ENCODE measurements at regions not wholly inside any gene's neighbourhood (a gene's known extent, or its start where the extent isn't known, plus 50 kb on each side); places are given as distances from the start of the nearest gene placed in this dataset.

- Histone ChIP-seq H3K9me3 (ENCODE audit: control insufficient read depth, low read depth, low read length) (no peaks in the 10 kb centered on the region), H3K9ac (ENCODE audit: control insufficient read depth, extremely low read depth, insufficient read depth, low read length) (no peak overlapping the region), H4K20me1 (ENCODE audit: control insufficient read depth, extremely low read depth, insufficient read depth, low read length) (no peaks in the 10 kb centered on the region), H3K36me3 (ENCODE audit: control insufficient read depth in 2 of 2, extremely low read depth in 1 of 2, insufficient read depth in 2 of 2, low read length in 2 of 2) (no peaks in the 10 kb centered on the region), H3K27ac (ENCODE audit: control insufficient read depth, insufficient read depth, low read length) (no peak overlapping the region), H3K4me1 (ENCODE audit: control insufficient read depth, extremely low read depth, insufficient read depth, low read length) (no peaks in the 10 kb centered on the region), H3K79me2 (ENCODE audit: control insufficient read depth, insufficient read depth, low read length) (no peaks in the 10 kb centered on the region), H3K4me2 (ENCODE audit: control insufficient read depth, extremely low read depth, insufficient read depth, low read depth, low read length) (no peak overlapping the region), H2AFZ (ENCODE audit: control insufficient read depth, low read length) (no peak overlapping the region), H3K9me1 (ENCODE audit: control insufficient read depth, extremely low read depth, insufficient read depth, low read length) (no peaks in the 10 kb centered on the region), H3K4me3 (ENCODE audit: control insufficient read depth in 2 of 3, extremely low read depth in 1 of 3, insufficient read depth in 2 of 3, low read depth in 1 of 3, low read length in 3 of 3) (no peak overlapping the region), H3K27me3 (ENCODE audit: control insufficient read depth, extremely low read depth, insufficient read depth, low read length) (no peaks in the 10 kb centered on the region)
- dilution Hi-C loops (cut with MboI; ENCODE audit: extremely low pct_ligation_motif_present, low sequenced_read_pairs) = loop anchor here (25.0 kb wide), 1 partner anchor 235 kb away; no protein-coding TSS in a partner anchor
- FAIRE-seq = no peak
- TF ChIP-seq EZH2 (IDR thresholded peaks at IDR 0.05; ENCODE audit: low read length) (no peak), CTCF (optimal IDR thresholded peaks at IDR 0.05 in 1 of 3, IDR thresholded peaks at IDR 0.05 in 1 of 3, conservative IDR thresholded peaks at IDR 0.05 in 1 of 3; ENCODE audit: extremely low read depth in 1 of 3, insufficient read depth in 2 of 3, low read length in 3 of 3) (no peak)
- DNase-seq (ENCODE audit: low read depth, low spot score) = no peak
Observed at GRCh38 chr16:55272744-55273143, 51.3 kb upstream of the IRX6 start.

- Histone ChIP-seq H3K79me2 (ENCODE audit: control insufficient read depth, insufficient read depth, low read length) (no peaks in the 10 kb centered on the region), H3K4me3 (ENCODE audit: control insufficient read depth in 2 of 3, extremely low read depth in 1 of 3, insufficient read depth in 2 of 3, low read depth in 1 of 3, low read length in 3 of 3) (no peak overlapping the region), H3K4me2 (ENCODE audit: control insufficient read depth, extremely low read depth, insufficient read depth, low read depth, low read length) (no peak overlapping the region), H3K4me1 (ENCODE audit: control insufficient read depth, extremely low read depth, insufficient read depth, low read length) (no peaks in the 10 kb centered on the region), H3K9me1 (ENCODE audit: control insufficient read depth, extremely low read depth, insufficient read depth, low read length) (no peaks in the 10 kb centered on the region), H3K27me3 (ENCODE audit: control insufficient read depth, extremely low read depth, insufficient read depth, low read length) (no peaks in the 10 kb centered on the region), H4K20me1 (ENCODE audit: control insufficient read depth, extremely low read depth, insufficient read depth, low read length) (no peaks in the 10 kb centered on the region), H3K9ac (ENCODE audit: control insufficient read depth, extremely low read depth, insufficient read depth, low read length) (no peak overlapping the region), H2AFZ (ENCODE audit: control insufficient read depth, low read length) (no peak overlapping the region), H3K36me3 (ENCODE audit: control insufficient read depth in 2 of 2, extremely low read depth in 1 of 2, insufficient read depth in 2 of 2, low read length in 2 of 2) (no peaks in the 10 kb centered on the region), H3K9me3 (ENCODE audit: control insufficient read depth, low read depth, low read length) (no peaks in the 10 kb centered on the region), H3K27ac (ENCODE audit: control insufficient read depth, insufficient read depth, low read length) (no peak overlapping the region)
- FAIRE-seq = no peak
- DNase-seq (ENCODE audit: low read depth, low spot score) = no peak
- TF ChIP-seq CTCF (optimal IDR thresholded peaks at IDR 0.05 in 1 of 3, IDR thresholded peaks at IDR 0.05 in 1 of 3, conservative IDR thresholded peaks at IDR 0.05 in 1 of 3; ENCODE audit: extremely low read depth in 1 of 3, insufficient read depth in 2 of 3, low read length in 3 of 3) (no peak), EZH2 (IDR thresholded peaks at IDR 0.05; ENCODE audit: low read length) (no peak)
- dilution Hi-C loops (cut with MboI; ENCODE audit: extremely low pct_ligation_motif_present, low sequenced_read_pairs) = loop anchor here (25.0 kb wide), 1 partner anchor 236 kb away; no protein-coding TSS in a partner anchor
Observed at GRCh38 chr16:55273356-55273755, 50.6 kb upstream of the IRX6 start.
